A673 (cell line): ENCODE measurements at regions not wholly inside any gene's neighbourhood (a gene's known extent, or its start where the extent isn't known, plus 50 kb on each side); places are given as distances from the start of the nearest gene placed in this dataset.

ENCODE experiments used
- BruUV-seq: library from RNA; stranded (reverse); fragments of 400-500 nt; replicated peaks from 2 replicates; lab custom pipeline; 2021; lab: Mats Ljungman, UMichigan
- CTCF ChIA-PET: fragments of 300-600 bp; sonication (Branson Sonifier 250); formaldehyde crosslinking; loops from one replicate; lab custom pipeline; 2022; ENCODE audit warnings: antibody characterized with exemption; lab: Charles Lee
- POLR2A ChIA-PET: fragments of 300-600 bp; sonication (Branson Sonifier 250); formaldehyde crosslinking; loops from one replicate; lab custom pipeline; 2022; ENCODE audit warnings: antibody characterized with exemption; ENCODE audit not compliant: low non-redundant PET; lab: Charles Lee
- DNase-seq: peaks from one replicate; pipeline ENCODE4 v3.0.0-alpha.2; 2015; ENCODE audit warnings: low spot score
- H3K27ac ChIP-seq: fragments of 200-600 bp; sonication (generic); 2 replicates; pipeline ENCODE4 v1.5.1; 2016; ENCODE audit warnings: mixed run types, low read depth, mild to moderate bottlenecking, mixed read lengths, antibody characterized with exemption, low read length; ENCODE audit not compliant: poor library complexity, severe bottlenecking
- H3K27me3 ChIP-seq: fragments of 200-600 bp; sonication (generic); replicated peaks from 2 replicates; pipeline ENCODE4 v1.6.1; 2017; ENCODE audit warnings: mixed run types, low read depth, mild to moderate bottlenecking, mixed read lengths, antibody characterized with exemption, low read length; ENCODE audit not compliant: insufficient read depth, poor library complexity
- H3K36me3 ChIP-seq: fragments of 200-600 bp; sonication (generic); 2 replicates; pipeline ENCODE4 v1.6.1; 2016; ENCODE audit warnings: mixed run types, mild to moderate bottlenecking, mixed read lengths, antibody characterized with exemption, low read length; ENCODE audit not compliant: insufficient read depth, poor library complexity, severe bottlenecking
- H3K4me1 ChIP-seq: fragments of 200-600 bp; sonication (generic); 2 replicates; pipeline ENCODE4 v1.6.1; 2017; ENCODE audit warnings: mixed run types, mild to moderate bottlenecking, mixed read lengths, antibody characterized with exemption, low read length; ENCODE audit not compliant: insufficient read depth, poor library complexity, severe bottlenecking
- H3K4me3 ChIP-seq: fragments of 200-600 bp; sonication (generic); 2 replicates; pipeline ENCODE4 v1.5.1; 2016; ENCODE audit warnings: low read depth, mixed run types, mild to moderate bottlenecking, mixed read lengths, low read length; ENCODE audit not compliant: poor library complexity, severe bottlenecking
- H3K9me3 ChIP-seq: fragments of 200-600 bp; sonication (generic); 2 replicates; pipeline ENCODE4 v1.6.1; 2016; ENCODE audit warnings: mixed run types, low read depth, mild to moderate bottlenecking, mixed read lengths, antibody characterized with exemption, low read length; ENCODE audit not compliant: poor library complexity, severe bottlenecking
- CTCF ChIP-seq: fragments of 300-800, 200-600 bp; sonication (generic); conservative IDR thresholded peaks from 2 replicates; pipeline ENCODE4 v1.5.1; 2017; ENCODE audit warnings: low read depth, mild to moderate bottlenecking, antibody characterized with exemption, low read length, moderate library complexity, mixed read lengths
- EZH2 ChIP-seq: fragments of 200-600 bp; sonication (generic); IDR thresholded peaks from 2 replicates; pipeline ENCODE4 v1.6.1; 2017; ENCODE audit warnings: borderline replicate concordance, low read depth, mild to moderate bottlenecking, mixed read lengths, antibody characterized with exemption, low read length; ENCODE audit not compliant: poor library complexity, severe bottlenecking
- intact Hi-C: fragments of 100-400 bp; cut with micrococcal nuclease; formaldehyde crosslinking; loops from one replicate; pipeline ENCODE4 v1.10.0; 2022; ENCODE audit not compliant: unreplicated experiment

- H3K4me1 ChIP-seq, result no peaks in the 10 kb centered on the region
- no peak for DNase-seq
- no TSS peak for BruUV-seq
- CTCF ChIA-PET, result no interaction called here
- no peak overlapping the region for H3K4me3 ChIP-seq
- TF ChIP-seq EZH2, result no peak
- no peak for TF ChIP-seq CTCF
- intact Hi-C loops, result no loop called here
- no peaks in the 10 kb centered on the region for H3K9me3 ChIP-seq
- POLR2A ChIA-PET, result no interaction called here
- no peaks in the 10 kb centered on the region for H3K27me3 ChIP-seq
- H3K36me3 ChIP-seq, result no peaks in the 10 kb centered on the region
- no peak overlapping the region for H3K27ac ChIP-seq
Measured at GRCh38 chr6:105759946-105760345, 326.2 kb upstream of the PRDM1 start.

GRCh38 chr6:105759015-105759414 is 327.1 kb upstream of the PRDM1 start:
- no TSS peak for BruUV-seq
- Histone ChIP-seq H3K27ac (no peak overlapping the region), H3K4me3 (no peak overlapping the region), H3K36me3 (no peaks in the 10 kb centered on the region), H3K27me3 (no peaks in the 10 kb centered on the region), H3K4me1 (no peaks in the 10 kb centered on the region), H3K9me3 (no peaks in the 10 kb centered on the region)
- TF ChIP-seq CTCF (no peak), EZH2 (no peak)
- no peak for DNase-seq
- intact Hi-C loops, result no loop called here
- ChIA-PET POLR2A (no interaction called here), CTCF (no interaction called here)

- Histone ChIP-seq H3K9me3 (no peaks in the 10 kb centered on the region), H3K27me3 (no peaks in the 10 kb centered on the region), H3K4me1 (no peaks in the 10 kb centered on the region), H3K4me3 (no peak overlapping the region), H3K36me3 (no peaks in the 10 kb centered on the region), H3K27ac (no peak overlapping the region)
- no TSS peak for BruUV-seq
- CTCF ChIA-PET, result no interaction called here
- TF ChIP-seq EZH2, result no peak
- no peak for TF ChIP-seq CTCF
- DNase-seq, result no peak
- intact Hi-C loops, result no loop called here
- POLR2A ChIA-PET, result no interaction called here
Measured at GRCh38 chr6:105757512-105758200, 328.5 kb upstream of the PRDM1 start.
